SK-N-SH (cell line): ENCODE measurements at regions not wholly inside any gene's neighbourhood (a gene's known extent, or its start where the extent isn't known, plus 50 kb on each side); places are given as distances from the start of the nearest gene placed in this dataset.

Source experiments
- CTCF ChIA-PET: fragments of 300-600, 350-600 bp; formaldehyde crosslinking; extraction: SDS; loops from one replicate; lab custom pipeline; 2021; lab: Yijun Ruan, JAX
- POLR2A ChIA-PET: fragments of 350-600 bp; sonication (Branson Sonifier 250); formaldehyde crosslinking; extraction: SDS; loops from one replicate; lab custom pipeline; 2020; ENCODE audit warnings: antibody characterized with exemption, inconsistent platforms; lab: Yijun Ruan, JAX
- DNase-seq: peaks from one replicate; pipeline ENCODE4 v3.0.0; 2012
- H2AFZ ChIP-seq: fragments of 200-600 bp; sonication (generic); 2 replicates; pipeline ENCODE4 v1.8.1; 2016; ENCODE audit warnings: antibody characterized with exemption, mild to moderate bottlenecking, low read depth
- H3F3A ChIP-seq: fragments of 200-600 bp; sonication (generic); replicated peaks from 2 replicates; pipeline ENCODE3; 2016; ENCODE audit warnings: antibody characterized with exemption, mild to moderate bottlenecking; ENCODE audit not compliant: insufficient read depth
- H3K27ac ChIP-seq, 2 experiments: fragments of 200-500 bp in 1 of 2; fragments of 200-600 bp in 1 of 2; sonication (Bioruptor generic) in 1 of 2; sonication (generic), shearing (Covaris generic) in 1 of 2; 2 replicates each; pipeline versions ENCODE4 v1.5.1 to v1.6.1; 2014 to 2016; ENCODE audit warnings: low read depth in 2 of 2, inconsistent platforms in 1 of 2, low read length in 1 of 2, mild to moderate bottlenecking in 1 of 2, mixed read lengths in 1 of 2
- H3K27me3 ChIP-seq: fragments of 200-600 bp; sonication (generic), shearing (Covaris generic); 2 replicates; pipeline ENCODE4 v1.6.1; 2016; ENCODE audit warnings: mixed run types; ENCODE audit not compliant: insufficient read depth
- H3K36me3 ChIP-seq, 2 experiments: fragments of 200-500 bp in 1 of 2; fragments of 200-600 bp in 1 of 2; sonication (Bioruptor generic) in 1 of 2; sonication (generic) in 1 of 2; replicated peaks in 1 of 2; 2 replicates each; pipeline versions ENCODE3 to v1.5.1; 2014 to 2016; ENCODE audit warnings: low read length in 1 of 2, mild to moderate bottlenecking in 1 of 2; ENCODE audit not compliant: insufficient read depth in 2 of 2, control insufficient read depth in 1 of 2
- H3K4me1 ChIP-seq, 2 experiments: fragments of 200-500 bp in 1 of 2; fragments of 200-600 bp in 1 of 2; sonication (Bioruptor generic) in 1 of 2; sonication (generic), shearing (Covaris generic) in 1 of 2; 2 replicates each; pipeline versions ENCODE4 v1.5.1 to v1.6.1; 2014 to 2016; ENCODE audit warnings: low read depth in 1 of 2, low read length in 1 of 2, mixed run types in 1 of 2; ENCODE audit not compliant: insufficient read depth in 2 of 2, control insufficient read depth in 1 of 2
- H3K4me2 ChIP-seq: fragments of 200-600 bp; sonication (generic), shearing (Covaris generic); 2 replicates; pipeline ENCODE4 v1.6.1; 2017; ENCODE audit warnings: mixed run types
- H3K4me3 ChIP-seq, 2 experiments: fragments of 200-500 bp in 1 of 2; fragments of 200-600 bp in 1 of 2; sonication (Bioruptor generic) in 1 of 2; sonication (generic), shearing (Covaris generic) in 1 of 2; 2 replicates each; pipeline versions ENCODE4 v1.5.1 to v1.8.1; 2014 to 2016; ENCODE audit warnings: low read depth in 2 of 2, inconsistent platforms in 1 of 2, low read length in 1 of 2, mild to moderate bottlenecking in 1 of 2, mixed read lengths in 1 of 2, moderate library complexity in 1 of 2
- H3K79me2 ChIP-seq: fragments of 200-600 bp; sonication (generic); 2 replicates; pipeline ENCODE4 v1.8.1; 2017; ENCODE audit warnings: mild to moderate bottlenecking; ENCODE audit not compliant: insufficient read depth
- H3K9ac ChIP-seq: fragments of 200-600 bp; sonication (generic); 2 replicates; pipeline ENCODE4 v1.6.1; 2017; ENCODE audit warnings: mixed run types
- H3K9me2 ChIP-seq: fragments of 200-600 bp; sonication (generic); 2 replicates; pipeline ENCODE4 v1.6.1; 2017; ENCODE audit warnings: mixed run types
- H3K9me3 ChIP-seq: fragments of 200-600 bp; sonication (generic); 2 replicates; pipeline ENCODE4 v1.6.1; 2017; ENCODE audit warnings: mixed run types, mild to moderate bottlenecking, moderate library complexity
- H4K20me1 ChIP-seq: fragments of 200-600 bp; sonication (generic); 2 replicates; pipeline ENCODE4 v1.6.1; 2017; ENCODE audit warnings: mild to moderate bottlenecking, mixed run types; ENCODE audit not compliant: insufficient read depth
- CHD2 ChIP-seq: fragments of 150-350 bp; IDR thresholded peaks from 2 replicates; pipeline ENCODE4 v1.6.1; 2018; ENCODE audit warnings: low read length; ENCODE audit not compliant: partially characterized antibody
- CTCF ChIP-seq: fragments of 200-600 bp; sonication (generic); IDR thresholded peaks from 2 replicates; pipeline ENCODE4 v1.6.1; 2017; ENCODE audit warnings: antibody characterized with exemption, mild to moderate bottlenecking, moderate library complexity
- ELF1 ChIP-seq: IDR thresholded peaks from 2 replicates; pipeline ENCODE4 v1.4.0; 2012
- EZH2phosphoT487 ChIP-seq: fragments of 200-600 bp; sonication (generic); IDR thresholded peaks from 2 replicates; pipeline ENCODE4 v1.6.1; 2017; ENCODE audit warnings: low read depth, mixed run types, mild to moderate bottlenecking, antibody characterized with exemption, moderate library complexity, borderline replicate concordance
- FOSL2 ChIP-seq: IDR thresholded peaks from 2 replicates; pipeline ENCODE4 v1.4.0; 2012; ENCODE audit warnings: low read depth, mild to moderate bottlenecking, moderate library complexity, borderline replicate concordance
- FOXJ3 ChIP-seq: sonication (generic); formaldehyde crosslinking; IDR thresholded peaks from 2 replicates; pipeline ENCODE4 v1.5.1; 2020; ENCODE audit warnings: mild to moderate bottlenecking, missing genetic modification reagents
- FOXM1 ChIP-seq: IDR thresholded peaks from 2 replicates; pipeline ENCODE4 v1.4.0; 2012; ENCODE audit warnings: low read depth, mild to moderate bottlenecking
- IRF3 ChIP-seq: fragments of 150-350 bp; IDR thresholded peaks from 2 replicates; pipeline ENCODE4 v1.6.1; 2016; ENCODE audit warnings: mild to moderate bottlenecking, low read depth, low read length
- JUND ChIP-seq: IDR thresholded peaks from 2 replicates; pipeline ENCODE4 v1.4.0; 2012
- MAX ChIP-seq: IDR thresholded peaks from 2 replicates; pipeline ENCODE4 v1.4.0; 2012; ENCODE audit warnings: low read depth
- MXI1 ChIP-seq: IDR thresholded peaks from 2 replicates; pipeline ENCODE4 v1.6.1; 2012; ENCODE audit warnings: mild to moderate bottlenecking, low read depth, low read length, improper control_type of control experiment
- NFIC ChIP-seq: IDR thresholded peaks from 2 replicates; pipeline ENCODE4 v1.4.0; 2012; ENCODE audit warnings: borderline replicate concordance
- PBX3 ChIP-seq: IDR thresholded peaks from 2 replicates; pipeline ENCODE4; 2012
- POLR2AphosphoS5 ChIP-seq: IDR thresholded peaks from 2 replicates; pipeline ENCODE4 v1.6.1; 2012; ENCODE audit warnings: low read depth, low read length
- RCOR1 ChIP-seq: fragments of 150-350 bp; IDR thresholded peaks from 2 replicates; pipeline ENCODE4 v1.6.1; 2017; ENCODE audit warnings: antibody characterized with exemption, low read length
- REST ChIP-seq: IDR thresholded peaks from 2 replicates; pipeline ENCODE4 v1.6.1; 2012; ENCODE audit warnings: mild to moderate bottlenecking, low read depth, low read length, moderate library complexity
- RFX5 ChIP-seq: IDR thresholded peaks from 2 replicates; pipeline ENCODE4 v1.6.1; 2012; ENCODE audit warnings: mild to moderate bottlenecking, improper control_type of control experiment, low read length
- RXRA ChIP-seq: IDR thresholded peaks from 2 replicates; pipeline ENCODE4 v1.4.0; 2012; ENCODE audit warnings: low read depth, mild to moderate bottlenecking, borderline replicate concordance
- SIN3A ChIP-seq: IDR thresholded peaks from 2 replicates; pipeline ENCODE4 v1.6.1; 2012; ENCODE audit warnings: low read depth, mild to moderate bottlenecking, low read length, moderate library complexity, borderline replicate concordance
- TCF12 ChIP-seq: IDR thresholded peaks from 2 replicates; pipeline ENCODE4 v1.4.0; 2012
- TEAD4 ChIP-seq: IDR thresholded peaks from 2 replicates; pipeline ENCODE4 v1.4.0; 2012; ENCODE audit warnings: mild to moderate bottlenecking, borderline replicate concordance; ENCODE audit not compliant: insufficient read depth
- USF1 ChIP-seq: IDR thresholded peaks from 2 replicates; pipeline ENCODE4 v1.4.0; 2012; ENCODE audit warnings: low read depth, borderline replicate concordance
- USF2 ChIP-seq: fragments of 150-350 bp; IDR thresholded peaks from 2 replicates; pipeline ENCODE4 v1.6.1; 2017; ENCODE audit warnings: antibody characterized with exemption, low read length, low read depth, borderline replicate concordance
- YY1 ChIP-seq: IDR thresholded peaks from 2 replicates; pipeline ENCODE4 v1.4.0; 2012; ENCODE audit warnings: low read depth, mild to moderate bottlenecking

- Histone ChIP-seq H3K4me1 (peaks cover 3 to 11% of the 10 kb centered on the region in 2 experiments; a peak in 2 of 4 replicates), H3K4me2 (no peak overlapping the region), H3K9me2 (no peaks in the 10 kb centered on the region), H3K79me2 (no peaks in the 10 kb centered on the region; the same call in 1 of the 2 replicates), H3K27ac (peak overlapping the region in 1 of 2 experiments; percentile 6; a peak in 1 of 4 replicates), H2AFZ (no peak overlapping the region), H3K36me3 (no peaks in the 10 kb centered on the region), H3K27me3 (no peaks in the 10 kb centered on the region), H3K9ac (no peak overlapping the region), H4K20me1 (peaks cover 3% of the 10 kb centered on the region; the same call in 1 of the 2 replicates), H3K9me3 (no peaks in the 10 kb centered on the region), H3F3A (peaks cover 6% of the 10 kb centered on the region), H3K4me3 (no peak overlapping the region)
- POLR2A ChIA-PET: no interaction called here
- CTCF ChIA-PET: no interaction called here
- no peak for DNase-seq
- TF ChIP-seq REST (no peak), CTCF (no peak), PBX3 (peak; percentile 68), ELF1 (no peak), RCOR1 (no peak), IRF3 (no peak), RFX5 (no peak), YY1 (no peak), RXRA (peak; percentile 89), MXI1 (no peak), FOXM1 (no peak), USF2 (no peak), JUND (peak; percentile 96), POLR2AphosphoS5 (peak; percentile 54; the same call in 1 of the 2 replicates), CHD2 (no peak), NFIC (peak; percentile 46; the same call in 1 of the 2 replicates), FOXJ3 (no peak), TEAD4 (peak; percentile 69; the same call in 1 of the 2 replicates), FOSL2 (peak; percentile 91), EZH2phosphoT487 (no peak), USF1 (no peak), SIN3A (no peak), MAX (no peak), TCF12 (peak; percentile 79)
These were observed 639.7 kb upstream of the C9orf72 start for GRCh38 chr9:28212979-28213378.
